GM12878 (cell line): ENCODE measurements at regions not wholly inside any gene's neighbourhood (a gene's known extent, or its start where the extent isn't known, plus 50 kb on each side); places are given as distances from the start of the nearest gene placed in this dataset.

Source experiments
- BMI1 ChIP-seq: fragments of 450-650 bp; IDR thresholded peaks from 2 replicates; pipeline ENCODE4 v1.6.1; 2016; ENCODE audit warnings: mild to moderate bottlenecking, moderate library complexity, borderline replicate concordance
- CHD1 ChIP-seq: IDR thresholded peaks from 2 replicates; pipeline ENCODE4 v1.6.1; 2012; ENCODE audit warnings: low read depth, low read length, improper control_type of control experiment
- CREB1 ChIP-seq: IDR thresholded peaks from 2 replicates; pipeline ENCODE4 v1.6.1; 2012; ENCODE audit warnings: low read depth, mild to moderate bottlenecking, inconsistent platforms
- DPF2 ChIP-seq: fragments of 450-650 bp; IDR thresholded peaks from 2 replicates; pipeline ENCODE4 v1.6.1; 2017; ENCODE audit warnings: mild to moderate bottlenecking
- ETV6 ChIP-seq, 2 experiments: fragments of 450-650 bp in 1 of 2; IDR thresholded peaks in 1 of 2; conservative IDR thresholded peaks in 1 of 2; 2 replicates each; pipeline ENCODE4 v1.6.1; 2014; ENCODE audit warnings: antibody characterized with exemption in 1 of 2, borderline replicate concordance in 1 of 2, low read depth in 1 of 2, mild to moderate bottlenecking in 1 of 2, moderate library complexity in 1 of 2
- FOS ChIP-seq: IDR thresholded peaks from 3 replicates; pipeline ENCODE4 v1.6.1; 2011; ENCODE audit warnings: borderline replicate concordance; ENCODE audit not compliant: insufficient read length; ENCODE audit errors: extremely low read depth
- GATAD2B ChIP-seq: fragments of 450-650 bp; conservative IDR thresholded peaks from 2 replicates; pipeline ENCODE4 v1.6.1; 2017; ENCODE audit warnings: low read depth, mild to moderate bottlenecking, moderate library complexity
- IRF4 ChIP-seq: IDR thresholded peaks from 2 replicates; pipeline ENCODE4 v1.6.1; 2011; ENCODE audit warnings: low read depth, low read length
- MTA2 ChIP-seq: fragments of 450-650 bp; IDR thresholded peaks from 2 replicates; pipeline ENCODE4 v1.6.1; 2016; ENCODE audit warnings: low read depth, mild to moderate bottlenecking, moderate library complexity
- MTA3 ChIP-seq: IDR thresholded peaks from 2 replicates; pipeline ENCODE4 v1.6.1; 2012; ENCODE audit warnings: low read length, inconsistent platforms, borderline replicate concordance
- MXI1 ChIP-seq: fragments of 150-350 bp; IDR thresholded peaks from 2 replicates; pipeline ENCODE4 v1.6.1; 2011; ENCODE audit warnings: low read depth, mild to moderate bottlenecking, inconsistent platforms, low read length, improper control_type of control experiment
- MYC ChIP-seq: IDR thresholded peaks from 2 replicates; pipeline ENCODE4 v1.6.1; 2011; ENCODE audit warnings: mild to moderate bottlenecking, low read length, moderate library complexity, inconsistent platforms; ENCODE audit not compliant: insufficient read depth, insufficient replicate concordance, insufficient read length, severe bottlenecking
- NFYA ChIP-seq: IDR thresholded peaks from 2 replicates; pipeline ENCODE4 v1.6.1; 2011; ENCODE audit warnings: low read depth, mild to moderate bottlenecking, low read length, improper control_type of control experiment, borderline replicate concordance
- SIX5 ChIP-seq: IDR thresholded peaks from 2 replicates; pipeline ENCODE4 v1.6.1; 2011; ENCODE audit warnings: mild to moderate bottlenecking, low read depth, low read length, moderate library complexity; ENCODE audit not compliant: severe bottlenecking
- TCF12 ChIP-seq: IDR thresholded peaks from 2 replicates; pipeline ENCODE4 v1.6.1; 2011; ENCODE audit warnings: low read depth, mild to moderate bottlenecking, low read length
- TCF7 ChIP-seq: IDR thresholded peaks from 2 replicates; pipeline ENCODE4 v1.6.1; 2014; ENCODE audit warnings: antibody characterized with exemption, borderline replicate concordance
- TF ChIP-seq, protein P1 (sequence below): fragments of 450-650 bp; formaldehyde crosslinking; IDR thresholded peaks from 2 replicates; pipeline ENCODE4 v1.4.0; 2022; ENCODE audit warnings: mild to moderate bottlenecking, moderate library complexity
- TF ChIP-seq, protein P2 (sequence below): fragments of 450-650 bp; IDR thresholded peaks from 2 replicates; pipeline ENCODE4 v1.6.1; 2017; ENCODE audit warnings: antibody characterized with exemption, mild to moderate bottlenecking, moderate library complexity
- TF ChIP-seq, protein P3 (sequence below): fragments of 450-650 bp; IDR thresholded peaks from 2 replicates; pipeline ENCODE4 v1.6.1; 2016; ENCODE audit warnings: mild to moderate bottlenecking, moderate library complexity, borderline replicate concordance
- TF ChIP-seq, protein P4 (sequence below): IDR thresholded peaks from 2 replicates; pipeline ENCODE4 v1.6.1; 2011; ENCODE audit warnings: mild to moderate bottlenecking, low read depth, low read length, moderate library complexity; ENCODE audit not compliant: insufficient replicate concordance

DNA sequence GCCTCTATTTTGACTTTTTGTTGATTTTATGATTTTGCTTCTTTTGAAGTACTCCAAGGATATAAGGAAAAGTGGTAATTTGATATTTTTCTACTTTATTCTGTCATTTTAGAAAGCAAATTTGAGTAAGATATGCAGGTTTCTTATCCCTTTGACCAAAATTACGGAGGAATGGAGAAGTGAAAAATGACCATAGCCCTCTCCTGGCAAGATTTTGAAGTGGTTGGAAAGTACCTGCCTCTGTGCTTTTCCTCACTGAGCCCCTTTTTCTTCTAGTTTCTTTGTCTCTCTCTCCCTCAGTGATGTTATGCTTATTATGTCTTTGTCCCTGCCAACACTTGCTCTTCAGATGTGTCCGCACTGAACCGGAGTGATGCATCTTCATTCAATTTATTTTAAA lies 898.1 kb downstream of the EPHA4 start (continued):
- no peak for TF ChIP-seq MXI1
- no peak for TF ChIP-seq TCF12
- no peak for TF ChIP-seq FOS
- TF ChIP-seq, protein P1, sequence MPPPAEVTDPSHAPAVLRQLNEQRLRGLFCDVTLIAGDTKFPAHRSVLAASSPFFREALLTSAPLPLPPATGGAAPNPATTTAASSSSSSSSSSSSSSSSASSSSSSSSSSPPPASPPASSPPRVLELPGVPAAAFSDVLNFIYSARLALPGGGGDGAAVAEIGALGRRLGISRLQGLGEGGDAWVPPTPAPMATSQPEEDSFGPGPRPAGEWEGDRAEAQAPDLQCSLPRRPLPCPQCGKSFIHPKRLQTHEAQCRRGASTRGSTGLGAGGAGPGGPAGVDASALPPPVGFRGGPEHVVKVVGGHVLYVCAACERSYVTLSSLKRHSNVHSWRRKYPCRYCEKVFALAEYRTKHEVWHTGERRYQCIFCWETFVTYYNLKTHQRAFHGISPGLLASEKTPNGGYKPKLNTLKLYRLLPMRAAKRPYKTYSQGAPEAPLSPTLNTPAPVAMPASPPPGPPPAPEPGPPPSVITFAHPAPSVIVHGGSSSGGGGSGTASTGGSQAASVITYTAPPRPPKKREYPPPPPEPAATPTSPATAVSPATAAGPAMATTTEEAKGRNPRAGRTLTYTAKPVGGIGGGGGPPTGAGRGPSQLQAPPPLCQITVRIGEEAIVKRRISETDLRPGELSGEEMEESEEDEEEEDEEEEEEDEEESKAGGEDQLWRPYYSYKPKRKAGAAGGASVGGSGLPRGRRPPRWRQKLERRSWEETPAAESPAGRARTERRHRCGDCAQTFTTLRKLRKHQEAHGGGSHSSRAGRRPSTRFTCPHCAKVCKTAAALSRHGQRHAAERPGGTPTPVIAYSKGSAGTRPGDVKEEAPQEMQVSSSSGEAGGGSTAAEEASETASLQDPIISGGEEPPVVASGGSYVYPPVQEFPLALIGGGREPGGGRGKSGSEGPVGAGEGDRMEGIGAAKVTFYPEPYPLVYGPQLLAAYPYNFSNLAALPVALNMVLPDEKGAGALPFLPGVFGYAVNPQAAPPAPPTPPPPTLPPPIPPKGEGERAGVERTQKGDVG (CRISPR knock-in tag), result no peak
- TF ChIP-seq, protein P2, sequence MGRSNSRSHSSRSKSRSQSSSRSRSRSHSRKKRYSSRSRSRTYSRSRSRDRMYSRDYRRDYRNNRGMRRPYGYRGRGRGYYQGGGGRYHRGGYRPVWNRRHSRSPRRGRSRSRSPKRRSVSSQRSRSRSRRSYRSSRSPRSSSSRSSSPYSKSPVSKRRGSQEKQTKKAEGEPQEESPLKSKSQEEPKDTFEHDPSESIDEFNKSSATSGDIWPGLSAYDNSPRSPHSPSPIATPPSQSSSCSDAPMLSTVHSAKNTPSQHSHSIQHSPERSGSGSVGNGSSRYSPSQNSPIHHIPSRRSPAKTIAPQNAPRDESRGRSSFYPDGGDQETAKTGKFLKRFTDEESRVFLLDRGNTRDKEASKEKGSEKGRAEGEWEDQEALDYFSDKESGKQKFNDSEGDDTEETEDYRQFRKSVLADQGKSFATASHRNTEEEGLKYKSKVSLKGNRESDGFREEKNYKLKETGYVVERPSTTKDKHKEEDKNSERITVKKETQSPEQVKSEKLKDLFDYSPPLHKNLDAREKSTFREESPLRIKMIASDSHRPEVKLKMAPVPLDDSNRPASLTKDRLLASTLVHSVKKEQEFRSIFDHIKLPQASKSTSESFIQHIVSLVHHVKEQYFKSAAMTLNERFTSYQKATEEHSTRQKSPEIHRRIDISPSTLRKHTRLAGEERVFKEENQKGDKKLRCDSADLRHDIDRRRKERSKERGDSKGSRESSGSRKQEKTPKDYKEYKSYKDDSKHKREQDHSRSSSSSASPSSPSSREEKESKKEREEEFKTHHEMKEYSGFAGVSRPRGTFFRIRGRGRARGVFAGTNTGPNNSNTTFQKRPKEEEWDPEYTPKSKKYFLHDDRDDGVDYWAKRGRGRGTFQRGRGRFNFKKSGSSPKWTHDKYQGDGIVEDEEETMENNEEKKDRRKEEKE, result no peak
- TF ChIP-seq IRF4, result no peak
- no peak for TF ChIP-seq MTA3
- no peak for TF ChIP-seq CREB1
- no peak for TF ChIP-seq SIX5
- peak; percentile 73 for TF ChIP-seq DPF2
- no peak for TF ChIP-seq ETV6 (conservative IDR thresholded peaks at IDR 0.05 in 1 of 2, IDR thresholded peaks at IDR 0.05 in 1 of 2; ENCODE audit: borderline replicate concordance in 1 of 2, low read depth in 1 of 2)
- no peak for TF ChIP-seq NFYA
- TF ChIP-seq CHD1, result no peak
- TF ChIP-seq, protein P3, sequence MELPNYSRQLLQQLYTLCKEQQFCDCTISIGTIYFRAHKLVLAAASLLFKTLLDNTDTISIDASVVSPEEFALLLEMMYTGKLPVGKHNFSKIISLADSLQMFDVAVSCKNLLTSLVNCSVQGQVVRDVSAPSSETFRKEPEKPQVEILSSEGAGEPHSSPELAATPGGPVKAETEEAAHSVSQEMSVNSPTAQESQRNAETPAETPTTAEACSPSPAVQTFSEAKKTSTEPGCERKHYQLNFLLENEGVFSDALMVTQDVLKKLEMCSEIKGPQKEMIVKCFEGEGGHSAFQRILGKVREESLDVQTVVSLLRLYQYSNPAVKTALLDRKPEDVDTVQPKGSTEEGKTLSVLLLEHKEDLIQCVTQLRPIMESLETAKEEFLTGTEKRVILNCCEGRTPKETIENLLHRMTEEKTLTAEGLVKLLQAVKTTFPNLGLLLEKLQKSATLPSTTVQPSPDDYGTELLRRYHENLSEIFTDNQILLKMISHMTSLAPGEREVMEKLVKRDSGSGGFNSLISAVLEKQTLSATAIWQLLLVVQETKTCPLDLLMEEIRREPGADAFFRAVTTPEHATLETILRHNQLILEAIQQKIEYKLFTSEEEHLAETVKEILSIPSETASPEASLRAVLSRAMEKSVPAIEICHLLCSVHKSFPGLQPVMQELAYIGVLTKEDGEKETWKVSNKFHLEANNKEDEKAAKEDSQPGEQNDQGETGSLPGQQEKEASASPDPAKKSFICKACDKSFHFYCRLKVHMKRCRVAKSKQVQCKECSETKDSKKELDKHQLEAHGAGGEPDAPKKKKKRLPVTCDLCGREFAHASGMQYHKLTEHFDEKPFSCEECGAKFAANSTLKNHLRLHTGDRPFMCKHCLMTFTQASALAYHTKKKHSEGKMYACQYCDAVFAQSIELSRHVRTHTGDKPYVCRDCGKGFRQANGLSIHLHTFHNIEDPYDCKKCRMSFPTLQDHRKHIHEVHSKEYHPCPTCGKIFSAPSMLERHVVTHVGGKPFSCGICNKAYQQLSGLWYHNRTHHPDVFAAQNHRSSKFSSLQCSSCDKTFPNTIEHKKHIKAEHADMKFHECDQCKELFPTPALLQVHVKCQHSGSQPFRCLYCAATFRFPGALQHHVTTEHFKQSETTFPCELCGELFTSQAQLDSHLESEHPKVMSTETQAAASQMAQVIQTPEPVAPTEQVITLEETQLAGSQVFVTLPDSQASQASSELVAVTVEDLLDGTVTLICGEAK, result no peak
- peak; percentile 45 for TF ChIP-seq TCF7
- TF ChIP-seq, protein P4, sequence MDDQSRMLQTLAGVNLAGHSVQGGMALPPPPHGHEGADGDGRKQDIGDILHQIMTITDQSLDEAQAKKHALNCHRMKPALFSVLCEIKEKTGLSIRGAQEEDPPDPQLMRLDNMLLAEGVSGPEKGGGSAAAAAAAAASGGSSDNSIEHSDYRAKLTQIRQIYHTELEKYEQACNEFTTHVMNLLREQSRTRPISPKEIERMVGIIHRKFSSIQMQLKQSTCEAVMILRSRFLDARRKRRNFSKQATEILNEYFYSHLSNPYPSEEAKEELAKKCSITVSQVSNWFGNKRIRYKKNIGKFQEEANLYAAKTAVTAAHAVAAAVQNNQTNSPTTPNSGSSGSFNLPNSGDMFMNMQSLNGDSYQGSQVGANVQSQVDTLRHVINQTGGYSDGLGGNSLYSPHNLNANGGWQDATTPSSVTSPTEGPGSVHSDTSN, result no peak
- TF ChIP-seq GATAD2B, result no peak
- peak; percentile 48; the same call in 1 of the 2 replicates for TF ChIP-seq MTA2
- TF ChIP-seq MYC, result no peak
- TF ChIP-seq BMI1, result 0 out of 2 replicates have a peak, but pooled peaks have one; percentile 36
